ENCODE measurements at regions not wholly inside any gene's neighbourhood (a gene's known extent, or its start where the extent isn't known, plus 50 kb on each side); places are given as distances from the start of the nearest gene placed in this dataset.

DNA sequence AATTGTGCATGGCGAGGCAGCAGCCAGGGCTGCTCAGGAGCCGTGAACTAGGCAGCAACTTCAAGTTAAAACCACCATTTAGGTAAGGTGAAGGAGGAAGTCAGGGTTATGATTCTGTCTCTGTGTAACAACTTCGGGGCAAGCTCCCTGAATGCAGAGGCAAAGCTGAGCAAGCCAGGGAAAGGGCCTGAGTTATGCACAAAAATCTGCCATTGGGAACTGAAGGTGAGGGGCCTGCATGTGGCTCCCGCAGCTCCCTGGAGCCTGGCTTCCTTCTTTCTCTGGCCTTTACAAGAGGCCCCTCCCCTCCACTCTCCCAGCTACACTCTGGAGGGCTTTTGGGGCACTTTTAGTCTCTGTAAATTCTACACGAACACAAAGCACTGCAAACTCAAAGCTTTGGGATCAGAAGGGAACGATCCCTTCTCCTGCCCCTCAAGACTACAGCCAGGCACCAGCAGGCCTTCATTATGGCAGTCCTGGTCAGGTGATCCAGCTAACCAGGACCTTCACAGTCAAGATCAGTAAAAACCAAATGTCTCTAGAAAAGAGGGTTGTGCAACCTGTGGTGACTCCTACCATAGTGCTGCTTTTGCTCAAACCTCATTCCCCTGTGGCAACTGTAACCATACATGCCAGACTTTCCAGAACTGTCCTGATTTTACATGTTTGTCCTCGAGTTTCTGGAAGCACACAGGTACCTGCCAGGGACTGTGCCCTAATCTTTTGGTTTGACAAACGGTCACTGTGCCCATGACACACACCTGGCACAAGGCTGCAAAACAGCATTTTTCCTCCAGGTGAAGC is 67.2 kb upstream of the PTGR2 start:
- TF ChIP-seq POLR2A (IDR thresholded peaks at IDR 0.05) (no peak), POLR2AphosphoS5 (IDR thresholded peaks at IDR 0.05) (peak; percentile 74)
- TF ChIP-seq, protein P1, sequence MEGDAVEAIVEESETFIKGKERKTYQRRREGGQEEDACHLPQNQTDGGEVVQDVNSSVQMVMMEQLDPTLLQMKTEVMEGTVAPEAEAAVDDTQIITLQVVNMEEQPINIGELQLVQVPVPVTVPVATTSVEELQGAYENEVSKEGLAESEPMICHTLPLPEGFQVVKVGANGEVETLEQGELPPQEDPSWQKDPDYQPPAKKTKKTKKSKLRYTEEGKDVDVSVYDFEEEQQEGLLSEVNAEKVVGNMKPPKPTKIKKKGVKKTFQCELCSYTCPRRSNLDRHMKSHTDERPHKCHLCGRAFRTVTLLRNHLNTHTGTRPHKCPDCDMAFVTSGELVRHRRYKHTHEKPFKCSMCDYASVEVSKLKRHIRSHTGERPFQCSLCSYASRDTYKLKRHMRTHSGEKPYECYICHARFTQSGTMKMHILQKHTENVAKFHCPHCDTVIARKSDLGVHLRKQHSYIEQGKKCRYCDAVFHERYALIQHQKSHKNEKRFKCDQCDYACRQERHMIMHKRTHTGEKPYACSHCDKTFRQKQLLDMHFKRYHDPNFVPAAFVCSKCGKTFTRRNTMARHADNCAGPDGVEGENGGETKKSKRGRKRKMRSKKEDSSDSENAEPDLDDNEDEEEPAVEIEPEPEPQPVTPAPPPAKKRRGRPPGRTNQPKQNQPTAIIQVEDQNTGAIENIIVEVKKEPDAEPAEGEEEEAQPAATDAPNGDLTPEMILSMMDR (IDR thresholded peaks at IDR 0.05) = no peak

Data from prostate gland (tissue), 2 donors.